GM19025 (cell line): ENCODE measurements at regions not wholly inside any gene's neighbourhood (a gene's known extent, or its start where the extent isn't known, plus 50 kb on each side); places are given as distances from the start of the nearest gene placed in this dataset.
"Not testable (repeated sequence)": the region's sequence is repeated elsewhere in the genome, so short reads cannot be mapped to it uniquely, and the experiment has no call there.

ENCODE experiments used
- ATAC-seq: cut with Tn5 transposase; IDR thresholded peaks from one replicate; pipeline ENCODE4 v1.9.1; 2021; ENCODE audit warnings: mild to moderate bottlenecking, low read depth, moderate library complexity; ENCODE audit not compliant: unreplicated experiment

DNA sequence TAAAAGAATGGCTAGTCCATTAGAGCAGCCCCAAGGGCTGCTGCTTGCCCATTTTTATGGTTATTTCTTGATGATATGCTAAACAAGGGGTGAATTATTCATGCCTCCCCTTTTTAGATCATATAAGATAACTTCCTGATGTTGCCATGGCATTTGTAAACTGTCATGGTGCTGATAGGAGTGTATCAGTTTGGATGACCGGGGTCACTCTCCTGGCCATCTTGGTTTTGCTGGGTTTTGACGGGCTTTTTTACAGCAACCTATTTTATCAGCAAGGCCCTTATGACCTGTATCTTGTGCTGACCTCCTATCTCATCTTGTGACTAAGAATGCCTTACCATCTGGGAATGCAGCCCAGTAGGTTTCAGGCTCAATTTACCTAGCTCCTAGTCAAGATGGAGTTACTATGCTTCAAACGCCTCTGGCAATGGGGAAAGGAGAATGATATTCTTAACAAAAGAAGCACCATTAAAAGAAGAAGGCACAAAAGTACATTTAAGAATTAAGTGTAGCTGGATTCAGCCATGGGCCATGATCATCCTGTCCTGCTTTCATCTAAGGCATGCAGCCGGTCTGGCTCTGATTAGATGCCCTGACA lies 1156.0 kb downstream of the PCDH9 start:
- no peak for ATAC-seq

DNA sequence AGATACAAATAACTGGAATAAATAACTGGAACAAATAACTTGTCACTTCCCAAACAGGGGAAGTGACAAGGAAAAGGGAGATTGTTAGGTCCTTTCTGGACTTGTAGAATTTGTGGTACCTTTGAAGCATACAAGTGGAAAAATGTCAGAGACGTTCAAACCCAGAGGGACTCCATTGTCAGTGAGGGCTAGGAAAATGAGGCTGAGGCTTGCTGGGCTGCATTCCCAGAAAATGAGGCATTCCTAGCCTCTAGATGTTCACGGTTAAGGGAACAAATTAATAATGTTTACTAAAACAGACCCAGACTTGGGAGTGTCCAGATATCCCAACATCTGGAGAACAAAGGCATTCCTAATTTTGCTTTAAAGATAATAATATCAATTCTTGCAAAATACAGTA lies 1158.0 kb downstream of the PCDH9 start:
- not testable (repeated sequence) for ATAC-seq

DNA sequence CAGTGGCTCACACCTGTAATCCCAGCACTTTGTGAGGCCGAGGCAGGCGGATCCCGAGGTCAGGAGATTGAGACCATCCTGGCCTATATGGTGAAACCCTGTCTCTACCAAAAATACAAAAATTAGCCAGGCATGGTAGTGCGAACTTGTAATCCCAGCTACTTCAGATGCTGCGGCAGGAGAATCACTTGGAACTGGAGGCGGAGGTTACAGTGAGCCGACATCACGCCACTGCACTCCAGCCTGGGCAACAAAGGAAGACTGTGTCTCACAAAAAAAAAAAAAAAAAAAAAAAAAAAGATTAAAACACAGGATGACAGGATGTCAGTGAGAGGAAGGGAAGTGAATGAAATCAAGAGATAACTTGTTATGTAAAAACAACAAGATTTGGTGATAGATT lies 1158.5 kb downstream of the PCDH9 start:
- no peak for ATAC-seq

DNA sequence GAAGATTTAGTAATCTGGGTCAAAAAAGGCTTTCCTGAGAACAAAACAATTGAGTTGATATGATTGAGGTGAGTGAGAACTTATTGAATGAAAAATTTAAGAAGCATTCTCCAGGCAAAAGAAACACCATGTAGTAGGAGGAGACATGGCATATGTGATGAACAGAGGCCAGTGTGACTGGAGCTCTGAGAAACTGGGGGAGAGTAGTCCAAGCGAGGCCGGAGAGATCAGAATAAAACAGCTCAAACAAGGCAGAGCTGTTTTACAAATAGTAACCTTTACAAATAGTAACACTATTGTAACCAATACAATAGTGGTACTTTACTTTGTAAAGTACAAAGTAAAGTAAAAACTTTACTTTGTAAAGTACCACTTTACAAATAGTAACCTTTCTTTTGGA lies 1159.1 kb downstream of the PCDH9 start:
- ATAC-seq, result no peak

DNA sequence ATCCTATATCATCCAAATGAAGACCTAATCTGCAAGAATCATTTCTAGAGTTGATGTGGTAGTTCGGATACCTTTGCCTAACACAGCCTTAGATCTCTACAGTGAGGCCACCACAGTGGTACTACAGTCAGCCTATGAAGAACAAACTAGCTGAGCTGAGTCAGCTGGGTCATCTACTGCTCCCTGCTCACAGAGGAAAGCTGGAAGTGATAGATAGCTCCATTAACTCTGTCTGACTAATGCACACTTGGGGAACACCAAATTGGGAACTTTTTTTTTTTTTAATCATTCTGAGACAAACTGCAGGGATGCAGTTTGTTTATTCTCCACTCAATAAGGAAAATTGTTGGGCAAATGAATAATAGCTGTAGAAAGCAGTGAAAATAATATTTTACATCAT lies 1160.6 kb downstream of the PCDH9 start:
- no peak for ATAC-seq

DNA sequence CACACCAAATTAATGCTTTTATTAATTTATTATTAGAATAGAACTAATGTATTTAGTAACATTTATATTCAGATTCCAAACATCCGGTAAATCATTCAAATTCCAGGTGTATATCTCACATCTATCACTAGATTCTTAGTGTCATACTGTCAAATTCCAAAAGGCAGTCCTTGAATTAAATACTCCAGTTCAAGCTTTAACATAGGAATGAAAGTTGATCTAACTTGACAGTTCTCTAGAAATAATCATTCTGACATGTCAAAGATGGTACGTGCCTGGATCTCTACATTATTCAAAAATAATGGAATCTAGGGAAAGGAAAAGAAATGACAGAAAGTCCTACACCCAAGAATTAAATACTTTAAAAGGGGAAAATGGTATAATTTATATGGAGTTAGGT lies 1161.5 kb downstream of the PCDH9 start:
- ATAC-seq, result no peak

DNA sequence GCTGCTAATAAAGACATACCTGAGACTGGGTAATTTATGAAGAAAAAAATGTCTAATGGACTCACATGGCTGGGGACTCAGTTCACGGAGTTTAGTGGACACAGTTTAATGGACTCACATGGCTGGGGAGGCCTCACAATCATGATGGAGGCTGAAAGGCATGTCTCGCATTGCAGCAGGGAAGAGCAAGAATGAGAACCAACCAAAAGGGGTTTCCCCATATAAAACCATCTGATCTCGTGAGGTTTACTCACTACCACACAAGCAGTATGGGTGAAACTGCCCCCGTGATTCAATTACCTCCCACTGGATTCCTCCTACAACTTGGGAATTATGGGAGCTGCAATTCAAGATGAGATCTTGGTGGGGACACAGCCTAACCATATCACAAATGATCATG lies 1181.2 kb downstream of the PCDH9 start:
- ATAC-seq, result no peak

DNA sequence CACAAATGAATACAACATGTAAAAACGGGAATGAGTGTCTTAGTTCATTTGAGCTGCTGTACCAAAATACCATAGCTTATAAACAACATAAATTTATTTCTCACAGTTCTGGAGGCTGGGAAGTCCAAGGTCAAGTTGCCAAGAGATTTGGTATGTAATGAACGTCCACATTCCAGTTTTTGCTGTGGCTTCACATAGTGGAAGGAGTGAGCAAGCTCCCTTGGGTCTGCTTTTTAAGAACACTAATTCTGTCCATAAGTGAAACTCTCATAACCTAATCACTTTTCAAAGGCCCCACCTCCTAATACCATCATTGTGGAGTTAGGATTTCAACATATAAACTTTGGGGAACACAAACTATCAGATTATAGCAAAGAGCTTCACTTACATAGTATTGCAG lies 1189.6 kb downstream of the PCDH9 start:
- ATAC-seq, result no peak

DNA sequence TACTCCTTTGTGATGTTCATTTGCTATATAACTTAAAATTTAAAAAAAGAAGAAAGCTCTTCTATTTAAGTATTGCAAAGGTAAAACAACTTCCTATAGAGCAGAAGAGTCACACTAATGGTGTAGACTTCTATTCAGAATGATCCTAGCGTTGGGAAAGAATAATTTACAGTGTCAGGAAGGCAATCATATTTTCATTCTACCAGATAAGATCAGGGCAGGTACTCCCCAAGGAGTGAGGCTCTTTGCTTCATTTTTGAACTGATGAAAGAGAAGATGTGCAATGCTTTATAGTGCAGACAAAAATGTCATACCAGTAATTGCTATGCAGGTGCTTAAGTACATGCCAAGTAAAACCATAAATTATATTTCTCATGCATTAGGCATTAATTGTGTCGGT lies 1193.0 kb downstream of the PCDH9 start:
- ATAC-seq, result no peak

DNA sequence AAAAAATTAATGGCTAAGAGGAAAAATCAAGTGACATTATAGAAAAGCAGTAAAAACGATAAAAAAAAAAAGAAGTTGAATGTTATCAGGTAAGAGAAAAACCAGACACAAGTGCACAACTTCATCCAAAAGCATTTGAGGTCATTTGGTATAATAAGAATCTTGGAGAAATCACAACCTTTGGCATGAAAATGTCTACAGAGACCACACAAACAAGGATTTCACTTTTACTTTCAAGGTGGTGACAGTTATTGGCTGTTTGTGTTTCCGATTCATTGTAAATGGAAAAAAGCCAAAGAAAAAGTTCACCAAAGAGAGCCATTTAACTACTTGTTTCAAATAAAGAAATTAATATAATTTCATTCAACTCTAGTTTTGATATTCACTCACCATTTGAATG lies 1193.5 kb downstream of the PCDH9 start:
- no peak for ATAC-seq

DNA sequence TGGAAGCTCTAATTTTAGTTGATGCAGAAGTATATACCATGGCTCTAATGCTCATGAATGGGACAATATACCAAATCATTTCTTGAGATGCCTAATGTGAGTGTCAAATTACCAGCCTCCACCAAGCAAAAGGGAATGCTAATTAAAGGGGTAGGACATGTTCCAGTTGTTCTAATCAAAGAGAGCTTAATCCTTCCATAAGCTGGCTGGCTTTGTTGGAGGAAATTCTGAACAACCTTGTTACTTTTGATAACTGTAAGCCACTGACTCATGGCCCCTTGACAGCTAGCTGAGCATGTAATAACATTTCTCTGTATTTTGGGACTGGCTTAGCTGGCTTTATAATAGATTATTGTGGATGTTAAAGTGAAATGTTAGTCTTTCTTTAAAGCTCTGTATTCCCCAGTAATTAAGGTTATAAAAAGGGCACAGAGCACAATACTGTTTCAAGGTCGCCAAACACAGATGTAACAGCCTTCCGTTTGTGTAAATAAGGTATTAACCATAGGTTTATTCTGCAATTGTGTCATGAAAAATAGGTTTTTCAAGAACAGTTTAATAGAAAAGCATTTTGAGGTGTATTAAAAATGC lies 1194.0 kb downstream of the PCDH9 start:
- ATAC-seq, result no peak

DNA sequence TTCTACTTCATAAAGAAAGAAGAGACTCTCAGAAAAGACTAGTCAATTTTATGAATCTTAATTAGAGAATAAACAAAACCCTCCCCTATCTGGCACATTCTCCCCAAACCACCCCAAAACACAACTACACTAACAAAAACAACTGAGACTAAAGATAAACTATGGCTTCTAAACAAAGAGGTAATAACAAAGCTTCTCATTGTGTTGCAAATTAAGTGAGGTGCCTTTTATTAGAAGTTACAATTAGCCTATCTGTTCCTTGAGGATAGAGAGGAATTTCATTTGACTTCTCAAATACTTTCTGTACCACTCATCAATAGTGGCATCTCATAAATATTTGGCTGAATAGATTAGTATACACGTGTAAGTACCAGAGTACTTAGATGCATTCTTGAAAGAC lies 1196.2 kb downstream of the PCDH9 start:
- no peak for ATAC-seq

DNA sequence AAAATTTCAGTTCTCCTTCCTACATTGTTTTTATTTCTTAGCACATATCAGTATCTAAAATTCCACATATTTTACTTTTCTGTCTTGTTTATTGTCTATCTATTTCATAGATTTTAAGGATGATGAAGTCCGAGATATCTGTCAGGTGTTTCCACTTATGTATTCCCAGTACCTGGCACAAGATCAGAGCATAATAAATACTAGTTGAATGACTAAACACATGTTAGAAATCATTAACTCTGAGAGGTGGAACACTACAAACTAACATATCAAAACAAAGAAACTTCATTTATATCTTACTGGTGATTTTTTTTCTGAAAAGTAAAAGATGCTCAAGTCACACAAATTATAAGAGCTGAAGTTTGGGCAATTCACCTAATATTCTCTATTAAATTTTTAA lies 1208.3 kb downstream of the PCDH9 start:
- ATAC-seq, result no peak

DNA sequence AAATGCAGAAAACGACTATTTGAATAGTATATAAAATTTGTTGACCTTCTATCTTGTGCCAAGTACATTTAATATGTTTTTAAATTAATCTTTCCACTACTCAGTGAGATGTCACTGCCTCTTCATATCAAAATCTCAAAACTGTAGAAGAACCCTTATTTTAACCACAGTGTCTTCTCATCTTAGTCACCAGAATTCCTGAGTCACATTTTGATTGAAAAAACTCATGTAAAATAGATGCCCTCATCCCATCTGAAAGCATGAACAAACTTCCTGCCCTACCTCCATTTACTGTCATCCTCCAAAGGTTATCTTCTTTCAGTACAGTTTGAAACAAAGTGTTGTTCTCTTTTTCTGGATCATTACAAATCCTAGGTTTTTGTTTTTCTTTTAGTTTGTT lies 1215.4 kb downstream of the PCDH9 start:
- no peak for ATAC-seq

DNA sequence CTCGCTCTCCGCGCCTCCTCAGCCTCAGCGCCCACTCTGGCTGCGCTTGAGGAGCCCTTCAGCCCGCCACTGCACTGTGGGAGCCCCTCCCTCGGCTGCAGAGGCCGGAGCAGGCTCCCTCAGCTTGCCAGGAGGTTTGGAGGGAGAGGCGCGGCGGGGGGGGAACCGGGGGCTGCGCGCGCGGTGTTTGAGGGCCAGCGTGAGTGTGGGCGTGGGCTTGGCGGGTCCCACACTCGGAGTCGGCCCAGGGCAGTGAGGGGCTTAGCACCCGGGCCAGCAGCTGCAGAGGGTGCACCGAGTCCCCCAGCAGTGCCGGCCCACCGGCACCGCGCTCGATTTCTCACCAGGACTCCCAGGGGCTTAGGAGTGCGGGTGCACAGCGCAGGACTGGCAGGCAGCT lies 1220.9 kb downstream of the PCDH9 start:
- no peak for ATAC-seq

DNA sequence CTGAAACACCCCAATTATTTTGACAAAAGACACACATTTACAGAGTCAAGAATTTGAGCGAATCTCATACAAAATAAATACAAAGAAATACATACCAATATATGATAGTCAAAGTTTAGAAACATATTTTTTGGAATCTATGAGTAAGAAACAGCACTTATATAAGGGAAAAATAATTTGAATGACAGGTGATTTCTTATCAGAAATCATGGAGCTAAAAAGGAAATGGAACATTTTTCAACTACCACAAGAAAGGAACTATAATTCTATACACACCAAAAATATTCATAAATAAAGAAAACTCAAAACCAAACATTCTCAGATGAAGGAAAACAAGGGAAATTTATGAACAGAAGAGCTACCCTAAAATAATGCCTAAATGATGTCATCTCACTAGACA lies 1226.6 kb downstream of the PCDH9 start:
- no peak for ATAC-seq

DNA sequence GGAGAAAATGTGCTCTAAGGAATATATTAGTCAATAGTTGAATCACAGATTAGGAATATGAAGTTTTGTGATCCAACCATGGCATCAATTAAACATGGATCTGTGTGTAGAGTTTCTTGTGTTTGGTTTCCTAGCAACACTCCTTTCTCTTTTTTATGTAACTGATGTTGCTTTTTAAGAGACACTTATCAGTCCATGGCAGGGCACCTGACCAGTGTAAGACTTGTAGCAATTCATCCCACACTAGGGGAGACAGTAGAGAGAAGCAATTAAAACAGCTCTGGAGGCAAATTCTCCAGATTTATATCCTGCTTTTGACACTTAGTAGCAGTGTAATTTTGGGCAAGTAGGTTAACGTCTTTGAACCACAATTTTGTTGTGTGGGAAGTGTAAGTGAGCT lies 1229.0 kb downstream of the PCDH9 start:
- ATAC-seq, result no peak

DNA sequence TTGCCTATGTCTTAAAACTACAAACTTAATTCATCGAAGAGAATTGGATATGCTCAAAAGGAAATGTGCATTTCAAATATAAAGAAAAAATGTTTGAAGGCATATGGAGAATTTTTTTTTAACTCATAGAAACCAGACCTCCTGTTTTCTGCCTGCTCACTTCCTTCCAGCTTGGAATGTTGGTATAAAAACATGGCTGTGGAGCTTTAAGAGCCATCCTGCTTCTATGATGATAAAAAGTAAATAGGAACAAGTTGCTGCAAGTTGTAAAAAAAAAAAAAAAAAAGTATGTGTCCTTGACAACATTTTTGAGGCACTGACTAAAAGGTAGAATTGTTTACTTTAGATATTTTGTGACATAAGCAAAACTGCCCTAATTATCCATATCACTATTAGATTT lies 1230.7 kb downstream of the PCDH9 start:
- no peak for ATAC-seq

DNA sequence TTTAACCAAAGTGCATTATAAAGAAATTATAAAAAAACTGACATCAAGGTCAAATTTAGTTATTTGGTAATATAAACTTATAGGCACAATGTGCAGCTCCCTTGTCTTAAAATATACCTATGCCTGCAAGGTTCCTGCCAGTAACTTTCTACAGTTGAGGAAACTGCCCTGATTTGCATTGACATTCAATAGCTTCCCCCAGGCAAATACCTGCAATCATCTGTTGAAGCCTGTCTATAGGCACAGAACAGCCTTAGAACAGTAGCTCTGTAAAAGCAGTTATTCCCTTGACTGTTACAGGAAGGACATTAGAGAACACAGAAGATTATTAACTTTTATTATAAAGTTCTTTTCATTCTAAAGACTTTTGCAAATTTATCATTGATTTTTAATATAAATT lies 1239.5 kb downstream of the PCDH9 start:
- no peak for ATAC-seq

DNA sequence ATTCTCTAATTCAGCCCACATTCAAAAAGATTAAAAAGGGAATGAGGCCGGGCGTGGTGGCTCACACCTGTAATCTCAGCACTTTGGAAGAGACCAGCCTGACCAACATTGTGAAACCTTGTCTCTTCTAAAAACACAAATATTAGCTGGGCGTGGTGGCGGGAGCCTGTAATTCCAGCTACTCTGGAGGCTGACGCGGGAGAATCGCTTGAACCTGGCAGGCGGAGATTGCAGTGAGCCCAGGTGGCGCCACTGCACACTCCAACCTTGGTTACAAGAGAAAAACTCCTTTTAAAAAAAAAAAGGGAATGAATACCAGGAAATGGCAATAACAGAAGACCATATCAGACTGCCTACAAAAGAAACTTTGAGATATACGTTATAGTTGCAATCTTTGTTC lies 1244.5 kb downstream of the PCDH9 start:
- ATAC-seq, result no peak

DNA sequence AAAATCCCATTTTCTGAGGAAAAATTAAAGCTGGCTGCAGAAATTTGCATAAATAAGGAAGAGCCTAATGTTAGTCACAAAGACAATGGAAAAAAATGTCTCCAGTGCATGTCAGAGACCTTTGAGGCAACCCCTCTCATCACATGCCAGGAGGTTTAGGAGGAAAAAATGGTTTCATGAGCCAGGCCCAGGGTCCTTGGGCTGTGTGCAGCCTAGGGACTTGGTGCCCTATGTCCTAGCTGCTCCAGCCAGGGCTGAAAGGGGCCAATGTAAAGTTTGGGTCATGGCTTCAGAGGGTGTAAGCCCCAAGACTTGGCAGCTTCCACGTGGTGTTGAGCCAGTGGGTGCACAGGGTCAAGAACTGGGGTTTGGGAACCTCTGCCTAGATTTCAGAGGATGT lies 1252.6 kb downstream of the PCDH9 start:
- no peak for ATAC-seq

DNA sequence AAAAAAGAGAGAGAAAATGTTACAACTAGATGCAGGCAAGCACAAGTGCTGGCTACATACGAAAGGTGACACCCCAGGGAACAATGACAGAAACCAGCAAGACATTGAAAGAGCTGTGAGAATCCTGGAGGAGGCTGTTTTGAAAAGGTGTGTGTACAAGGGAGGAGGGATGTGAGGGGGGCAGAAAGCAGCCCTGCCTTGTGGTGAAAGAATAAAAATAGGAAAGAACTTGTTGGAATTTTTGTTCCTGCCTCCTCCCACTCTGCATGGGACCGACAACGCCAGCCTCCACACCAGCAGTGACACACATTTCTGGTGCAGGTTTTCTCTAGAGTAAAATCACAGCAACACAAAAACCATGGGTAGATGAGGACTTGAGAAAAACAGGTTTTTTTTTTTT lies 1258.6 kb downstream of the PCDH9 start:
- ATAC-seq, result no peak

DNA sequence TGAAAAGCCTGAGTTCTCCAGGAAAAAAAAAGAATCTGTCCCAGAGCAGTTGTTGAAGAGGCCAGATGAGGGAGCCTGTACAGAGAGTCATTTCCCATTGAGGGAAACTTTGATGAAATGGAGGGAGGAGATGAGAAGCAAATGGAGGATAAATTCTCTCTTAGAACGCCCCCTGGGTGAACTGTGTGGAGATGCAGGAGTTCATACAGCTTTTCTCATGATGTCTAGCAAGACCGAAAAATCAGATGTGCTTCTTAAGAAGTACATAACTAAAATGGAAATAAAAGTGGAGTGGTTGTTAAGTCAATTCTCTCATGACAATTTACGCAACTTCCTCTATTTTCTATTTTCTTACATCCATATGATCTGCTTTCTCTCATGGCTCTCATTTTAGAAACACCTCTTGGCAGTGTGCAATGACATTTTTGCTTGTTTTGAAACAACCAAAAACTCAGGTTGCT lies 1263.1 kb downstream of the PCDH9 start:
- no peak for ATAC-seq
